Panc1 (cell line): ENCODE measurements at regions not wholly inside any gene's neighbourhood (a gene's known extent, or its start where the extent isn't known, plus 50 kb on each side); places are given as distances from the start of the nearest gene placed in this dataset.

Source experiments
- CTCF ChIP-seq: fragments of 450-650 bp; IDR thresholded peaks from 2 replicates; pipeline ENCODE4 v1.5.1; 2017; ENCODE audit warnings: mild to moderate bottlenecking
- POLR2AphosphoS5 ChIP-seq: IDR thresholded peaks from 2 replicates; pipeline ENCODE4 v1.6.1; 2012; ENCODE audit warnings: mild to moderate bottlenecking, low read depth, low read length, moderate library complexity
- TCF7L2 ChIP-seq: IDR thresholded peaks from 2 replicates; pipeline ENCODE4 v1.6.1; 2011; ENCODE audit warnings: mild to moderate bottlenecking, low read depth, low read length, inconsistent platforms
- TF ChIP-seq, protein P1 (sequence below), 2 experiments: IDR thresholded peaks; 2 replicates each; pipeline ENCODE4 v1.6.1; 2011 to 2012; ENCODE audit warnings: low read depth in 2 of 2, control low read depth in 1 of 2, low read length in 1 of 2, mild to moderate bottlenecking in 1 of 2, moderate library complexity in 1 of 2; ENCODE audit not compliant: insufficient read depth in 1 of 2

- TF ChIP-seq POLR2AphosphoS5: no peak
- no peak for TF ChIP-seq CTCF
- no peak for TF ChIP-seq TCF7L2
- TF ChIP-seq, protein P1, sequence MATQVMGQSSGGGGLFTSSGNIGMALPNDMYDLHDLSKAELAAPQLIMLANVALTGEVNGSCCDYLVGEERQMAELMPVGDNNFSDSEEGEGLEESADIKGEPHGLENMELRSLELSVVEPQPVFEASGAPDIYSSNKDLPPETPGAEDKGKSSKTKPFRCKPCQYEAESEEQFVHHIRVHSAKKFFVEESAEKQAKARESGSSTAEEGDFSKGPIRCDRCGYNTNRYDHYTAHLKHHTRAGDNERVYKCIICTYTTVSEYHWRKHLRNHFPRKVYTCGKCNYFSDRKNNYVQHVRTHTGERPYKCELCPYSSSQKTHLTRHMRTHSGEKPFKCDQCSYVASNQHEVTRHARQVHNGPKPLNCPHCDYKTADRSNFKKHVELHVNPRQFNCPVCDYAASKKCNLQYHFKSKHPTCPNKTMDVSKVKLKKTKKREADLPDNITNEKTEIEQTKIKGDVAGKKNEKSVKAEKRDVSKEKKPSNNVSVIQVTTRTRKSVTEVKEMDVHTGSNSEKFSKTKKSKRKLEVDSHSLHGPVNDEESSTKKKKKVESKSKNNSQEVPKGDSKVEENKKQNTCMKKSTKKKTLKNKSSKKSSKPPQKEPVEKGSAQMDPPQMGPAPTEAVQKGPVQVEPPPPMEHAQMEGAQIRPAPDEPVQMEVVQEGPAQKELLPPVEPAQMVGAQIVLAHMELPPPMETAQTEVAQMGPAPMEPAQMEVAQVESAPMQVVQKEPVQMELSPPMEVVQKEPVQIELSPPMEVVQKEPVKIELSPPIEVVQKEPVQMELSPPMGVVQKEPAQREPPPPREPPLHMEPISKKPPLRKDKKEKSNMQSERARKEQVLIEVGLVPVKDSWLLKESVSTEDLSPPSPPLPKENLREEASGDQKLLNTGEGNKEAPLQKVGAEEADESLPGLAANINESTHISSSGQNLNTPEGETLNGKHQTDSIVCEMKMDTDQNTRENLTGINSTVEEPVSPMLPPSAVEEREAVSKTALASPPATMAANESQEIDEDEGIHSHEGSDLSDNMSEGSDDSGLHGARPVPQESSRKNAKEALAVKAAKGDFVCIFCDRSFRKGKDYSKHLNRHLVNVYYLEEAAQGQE (IDR thresholded peaks at IDR 0.05; ENCODE audit: insufficient read depth in 1 of 2, low read depth in 2 of 2, low read length in 1 of 2): no peak
Observed at GRCh38 chr2:8394569-8395359, 287.1 kb upstream of the ID2 start.
